ENCODE measurements at regions not wholly inside any gene's neighbourhood (a gene's known extent, or its start where the extent isn't known, plus 50 kb on each side); places are given as distances from the start of the nearest gene placed in this dataset.
"Not testable (repeated sequence)": the region's sequence is repeated elsewhere in the genome, so short reads cannot be mapped to it uniquely, and the experiment has no call there.

DNA sequence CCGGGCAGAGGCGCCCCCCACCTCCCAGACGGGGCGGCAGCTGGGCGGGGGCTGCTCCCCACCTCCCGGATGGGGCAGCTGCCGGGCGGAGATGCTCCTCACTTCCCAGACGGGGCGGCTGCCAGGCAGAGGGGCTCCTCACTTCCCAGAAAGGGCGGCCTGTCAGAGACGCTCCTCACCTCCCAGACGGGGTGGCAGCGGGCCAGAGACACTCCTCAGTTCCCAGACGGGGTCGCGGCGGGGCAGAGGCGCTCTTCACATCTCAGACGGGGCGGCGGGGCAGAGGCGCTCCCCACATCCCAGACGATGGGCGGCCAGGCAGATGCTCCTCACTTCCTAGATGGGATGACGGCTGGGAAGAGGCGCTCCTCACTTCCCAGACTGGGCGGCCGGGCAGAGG lies 1337.9 kb downstream of the BRINP3 start:
- DNase-seq (ENCODE audit: low read depth, low spot score); H3K27ac ChIP-seq: not testable (repeated sequence)

DNA sequence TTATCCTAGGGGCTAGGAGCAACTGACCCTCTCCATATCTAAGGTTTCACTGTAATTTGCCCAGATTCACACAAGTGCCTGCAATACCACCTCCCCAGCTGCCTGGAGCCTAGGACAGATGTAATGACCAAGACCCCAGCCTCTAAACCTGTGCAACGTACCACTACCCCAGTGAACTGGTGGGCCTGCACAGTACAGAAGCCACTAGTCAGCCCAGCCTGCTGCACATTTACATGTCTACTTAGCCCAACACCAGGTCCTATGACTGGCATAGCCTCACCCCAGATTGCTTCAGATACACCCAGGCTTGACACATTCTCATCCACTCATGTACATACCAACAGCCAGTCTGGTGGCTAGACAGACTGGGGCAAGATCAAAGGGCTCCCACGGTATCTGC lies 1336.6 kb downstream of the BRINP3 start:
- DNase-seq (ENCODE audit: low read depth, low spot score), result no peak
- H3K27ac ChIP-seq, result no peak overlapping the region

DNA sequence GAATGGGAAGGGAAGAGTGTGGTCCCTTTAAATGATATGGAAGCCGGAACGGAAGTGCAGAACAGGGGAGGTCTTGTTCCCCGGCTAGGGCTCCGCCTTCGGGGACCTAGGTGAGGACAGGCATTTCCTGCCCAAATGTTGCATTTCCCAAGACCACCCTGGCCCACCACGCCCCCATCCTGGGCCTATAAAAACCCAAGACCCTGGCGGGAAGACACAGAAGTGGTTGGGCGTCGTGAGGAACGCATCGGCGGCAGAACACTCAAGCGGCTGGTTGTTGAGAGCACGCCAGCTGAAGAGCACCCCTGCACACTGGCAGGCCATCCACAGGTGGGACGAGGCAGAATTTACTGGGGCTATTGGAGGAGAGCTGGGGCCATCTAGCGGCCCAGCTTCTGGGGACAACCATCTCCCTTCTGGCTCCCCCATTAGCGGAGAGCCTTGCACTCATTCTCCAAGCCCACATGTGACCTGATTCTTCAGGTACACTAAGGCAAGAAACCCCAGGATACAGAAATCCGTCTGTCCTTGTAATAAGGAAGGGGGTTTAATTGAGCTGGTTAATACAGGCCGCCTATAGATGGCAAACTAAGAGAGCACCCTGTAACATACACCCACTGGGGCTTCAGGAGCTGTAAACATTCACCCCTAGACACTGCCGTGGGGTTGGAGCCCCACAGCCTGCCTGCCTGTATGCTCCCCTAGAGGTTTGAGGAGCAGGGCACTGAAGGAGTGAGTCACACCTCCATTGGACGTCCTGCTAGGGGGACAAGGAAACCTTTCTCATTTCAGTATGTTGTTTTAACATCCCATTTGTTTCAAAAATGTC lies 1327.9 kb downstream of the BRINP3 start:
- no peak for DNase-seq (ENCODE audit: low read depth, low spot score)

DNA sequence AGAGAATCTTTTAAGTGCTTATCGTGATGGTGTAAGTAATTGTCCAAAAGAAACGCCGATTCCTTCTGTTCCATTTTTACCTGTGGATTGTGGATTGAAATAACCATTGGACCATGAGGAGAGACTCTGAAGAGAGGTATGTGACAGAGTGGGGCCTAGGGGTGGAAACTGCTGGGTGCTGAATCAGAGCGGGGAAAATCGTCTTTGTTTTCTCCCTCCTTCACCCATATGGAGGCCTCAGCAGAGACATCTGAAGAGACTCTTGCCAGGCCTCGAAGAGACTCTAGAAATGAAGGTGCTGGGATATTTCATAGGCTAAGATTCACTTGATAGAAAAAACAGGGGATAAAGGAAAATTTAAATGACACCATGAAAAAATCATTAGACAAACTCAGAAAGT lies 1327.0 kb downstream of the BRINP3 start:
- DNase-seq (ENCODE audit: low read depth, low spot score), result no peak
- no peak overlapping the region for H3K27ac ChIP-seq

More for the DNA sequence above, 1327.9 kb downstream of the BRINP3 start:
- no peak overlapping the region for H3K27ac ChIP-seq

DNA sequence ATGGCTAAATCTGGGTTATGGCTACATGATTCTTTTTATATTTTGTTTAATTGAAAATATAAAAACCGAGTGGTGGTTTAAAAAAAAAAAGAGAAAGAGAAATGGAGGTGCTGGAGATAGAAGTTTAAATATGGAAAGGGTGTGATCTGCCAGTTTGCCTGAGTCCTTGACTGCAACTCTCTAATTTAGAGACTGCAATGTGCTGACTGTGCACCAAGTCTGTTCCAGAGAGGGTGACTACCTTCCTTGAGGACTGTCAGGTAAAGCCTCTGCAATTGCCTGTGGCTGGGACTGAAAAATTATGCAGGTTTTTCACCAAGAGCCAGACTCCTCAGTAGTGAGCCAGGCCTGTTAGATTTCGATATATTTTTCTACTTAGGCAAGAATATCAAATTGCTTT lies 1326.3 kb downstream of the BRINP3 start:
- DNase-seq (ENCODE audit: low read depth, low spot score), result no peak
- H3K27ac ChIP-seq, result no peak overlapping the region

DNA sequence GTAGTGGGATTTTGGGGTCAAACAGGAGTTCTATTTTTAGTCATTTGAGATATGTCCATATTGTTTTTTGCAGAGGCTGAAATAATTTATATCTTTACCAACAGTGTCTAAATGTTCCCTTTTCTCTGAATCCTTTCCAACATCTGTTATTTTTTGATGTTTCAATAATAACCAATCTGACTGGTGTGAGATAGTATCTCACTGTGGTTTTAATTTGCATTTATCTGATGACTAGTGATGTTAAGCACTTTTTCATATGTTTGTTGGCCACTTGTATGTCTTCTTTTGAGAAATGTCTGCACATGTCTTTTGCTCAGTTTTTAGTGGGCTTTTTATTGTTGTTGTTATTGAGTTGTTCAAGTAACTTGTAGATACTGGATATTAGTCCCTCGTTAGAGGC lies 1325.0 kb downstream of the BRINP3 start:
- DNase-seq (ENCODE audit: low read depth, low spot score), result no peak
- no peak overlapping the region for H3K27ac ChIP-seq

DNA sequence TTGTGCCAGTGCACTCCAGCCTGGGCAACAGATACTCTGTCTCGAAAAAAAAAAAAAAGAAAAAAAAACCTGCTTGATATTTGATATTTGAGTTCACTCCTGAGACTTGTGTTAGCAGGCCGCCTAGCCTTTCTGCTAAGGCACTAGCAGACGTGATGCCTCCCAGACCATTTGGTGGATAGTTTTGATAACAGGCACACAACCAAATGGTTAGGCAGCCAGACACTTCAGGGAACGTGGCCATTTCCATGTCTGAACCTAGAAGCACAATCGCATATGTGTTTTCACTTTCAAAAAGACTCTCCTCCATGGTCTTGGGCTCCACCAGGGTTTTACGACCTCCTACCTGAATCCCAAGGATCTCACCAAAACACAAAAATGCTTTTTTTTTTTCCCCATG lies 1319.5 kb downstream of the BRINP3 start:
- no peak for DNase-seq (ENCODE audit: low read depth, low spot score)
- no peak overlapping the region for H3K27ac ChIP-seq

DNA sequence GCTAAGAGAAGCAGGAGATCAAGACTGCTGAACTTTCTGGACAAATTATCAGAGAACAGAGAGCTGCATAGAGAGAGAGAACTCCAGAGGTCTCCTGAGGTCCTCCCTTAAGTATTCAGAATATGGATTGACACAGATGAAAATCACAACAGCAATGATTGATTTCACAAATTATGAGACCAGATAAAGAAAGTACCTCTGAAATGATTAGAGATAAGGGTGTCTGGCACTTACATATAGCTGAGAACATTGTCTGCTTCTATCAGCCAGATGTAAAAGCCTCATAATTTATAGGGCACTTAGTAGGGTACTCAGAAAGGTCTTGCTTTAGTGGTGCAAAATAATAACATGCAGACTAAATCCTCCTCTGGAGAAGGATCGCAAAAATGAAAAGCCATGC lies 1301.8 kb downstream of the BRINP3 start:
- DNase-seq (ENCODE audit: low read depth, low spot score), result no peak
- no peak overlapping the region for H3K27ac ChIP-seq

DNA sequence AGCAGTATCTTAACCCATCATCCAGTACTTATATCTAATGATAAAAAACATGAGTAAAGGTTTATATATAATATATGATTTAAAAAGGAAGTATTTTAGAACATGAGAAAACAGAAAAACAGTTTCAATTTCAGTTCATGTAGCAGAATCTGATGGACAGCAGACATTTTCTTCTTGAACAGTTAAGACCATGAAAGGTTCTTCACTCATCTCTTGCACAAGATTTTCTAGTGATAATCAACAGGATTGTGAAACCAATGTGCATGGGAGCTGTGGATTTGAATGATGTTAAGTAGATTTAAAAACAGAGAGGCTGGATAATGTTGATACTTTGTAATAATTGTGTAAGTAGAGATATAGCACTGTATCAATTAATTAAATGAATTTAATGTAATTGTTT lies 1297.6 kb downstream of the BRINP3 start:
- no peak for DNase-seq (ENCODE audit: low read depth, low spot score)

DNA sequence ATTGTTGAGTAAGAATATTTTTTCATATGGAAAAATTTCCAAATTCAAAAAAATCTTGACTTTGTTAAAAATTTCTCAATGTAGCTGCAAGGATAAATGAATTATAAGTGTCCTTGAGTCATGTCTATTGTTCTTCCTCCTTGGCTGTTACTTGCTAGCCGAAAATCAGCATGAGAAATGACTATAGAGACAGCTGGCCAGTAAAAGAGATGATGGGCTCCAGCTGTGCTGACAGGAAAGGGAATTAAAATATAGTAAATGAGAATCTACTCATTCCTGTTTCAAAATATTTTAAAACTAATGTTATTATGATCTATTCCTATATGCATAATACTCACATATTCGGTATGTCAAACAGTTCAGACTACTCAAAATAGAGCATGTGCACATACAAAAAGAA lies 1292.6 kb downstream of the BRINP3 start:
- H3K27ac ChIP-seq, result no peak overlapping the region
- DNase-seq (ENCODE audit: low read depth, low spot score), result no peak

More for the DNA sequence above, 1297.6 kb downstream of the BRINP3 start:
- H3K27ac ChIP-seq, result no peak overlapping the region

DNA sequence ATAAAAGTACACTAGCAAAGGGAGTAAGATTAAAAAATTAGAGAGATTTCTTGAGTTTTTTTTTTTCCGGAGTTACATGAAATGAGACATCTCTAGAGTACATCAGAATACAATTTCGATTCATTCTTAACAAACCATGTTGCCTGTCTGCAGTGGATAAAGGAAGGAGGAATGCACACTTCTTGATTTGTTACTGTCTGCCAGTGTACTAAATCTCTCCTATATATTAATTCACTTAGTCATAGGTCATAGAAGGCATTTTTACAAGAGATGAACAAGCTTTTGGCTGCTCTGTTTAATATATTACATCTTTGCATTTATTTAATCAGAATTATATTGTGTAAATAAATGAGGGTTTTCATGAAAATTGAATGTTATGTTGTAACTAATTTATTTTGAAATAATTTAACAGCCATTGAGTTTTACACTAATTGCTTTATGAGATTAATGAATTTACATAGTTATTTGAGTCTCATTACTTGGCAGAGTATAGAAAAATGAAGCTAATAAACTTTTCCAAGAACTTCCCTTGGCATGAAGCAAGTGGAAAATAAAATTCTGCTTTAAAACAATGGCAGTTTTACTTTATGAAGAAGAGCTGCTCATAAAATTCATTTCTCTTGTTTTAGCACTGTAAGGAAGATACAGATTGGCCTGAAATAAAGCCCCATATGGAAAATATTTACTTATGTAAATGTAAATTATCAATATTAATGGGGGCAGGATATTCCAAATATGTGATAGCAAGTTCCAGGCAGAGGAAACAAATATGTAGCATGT lies 1284.7 kb downstream of the BRINP3 start:
- DNase-seq (ENCODE audit: low read depth, low spot score), result no peak
- no peak overlapping the region for H3K27ac ChIP-seq

DNA sequence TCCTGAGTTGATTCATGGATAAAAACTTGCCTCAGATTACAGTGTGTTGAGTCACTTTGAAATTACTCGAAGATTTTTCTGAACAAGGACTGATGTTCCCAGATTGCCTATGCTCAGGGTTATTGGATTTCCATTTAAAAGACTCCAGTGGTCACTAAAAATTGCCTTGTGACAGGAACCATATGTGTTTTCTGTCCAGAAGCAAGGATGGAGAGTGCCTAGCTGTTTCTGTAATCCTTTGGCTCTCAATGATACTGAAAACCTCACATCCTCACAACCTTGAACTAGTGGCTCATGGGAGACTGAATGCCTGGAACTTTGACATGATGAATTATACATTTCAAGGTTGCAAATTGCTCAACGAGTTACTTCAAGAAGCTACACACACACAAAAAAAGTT lies 1271.8 kb downstream of the BRINP3 start:
- DNase-seq (ENCODE audit: low read depth, low spot score), result no peak
- no peak overlapping the region for H3K27ac ChIP-seq

DNA sequence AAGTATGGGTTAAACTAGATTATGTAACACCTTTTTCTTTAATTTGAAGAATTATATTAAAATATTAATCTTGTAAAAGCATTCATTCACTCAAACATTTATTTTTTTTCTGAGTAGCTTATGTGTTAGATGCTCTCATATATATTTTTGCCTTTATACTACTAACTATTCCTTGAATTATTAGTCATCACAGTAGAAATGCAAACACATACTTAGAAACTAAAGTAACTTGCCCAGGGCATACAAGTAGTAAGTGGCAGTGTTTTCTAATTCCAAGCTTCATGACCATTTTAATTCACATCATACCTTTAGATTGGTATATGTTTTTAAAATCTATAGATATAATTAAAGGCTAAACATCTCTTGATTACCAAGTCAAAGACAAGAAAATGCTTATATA lies 1271.0 kb downstream of the BRINP3 start:
- DNase-seq (ENCODE audit: low read depth, low spot score), result no peak
- no peak overlapping the region for H3K27ac ChIP-seq

DNA sequence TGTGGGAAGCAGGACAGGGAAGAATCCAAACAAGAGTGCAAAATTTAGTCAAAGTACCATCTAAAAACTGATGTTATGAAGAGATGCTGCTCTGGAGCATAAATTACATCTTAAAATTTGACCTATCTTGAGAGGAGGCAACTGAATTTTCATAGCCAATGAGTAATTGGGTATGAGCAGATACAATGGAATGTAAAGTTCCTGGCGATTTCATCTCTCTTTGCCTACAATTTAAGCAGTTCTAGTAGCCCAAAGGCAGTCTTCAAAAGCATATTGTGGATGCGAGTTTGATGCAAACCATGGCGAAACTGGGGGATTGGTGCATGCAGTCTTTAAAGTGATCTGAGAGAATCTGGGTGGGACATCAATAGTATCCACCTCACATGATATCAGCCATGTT lies 1265.9 kb downstream of the BRINP3 start:
- no peak for DNase-seq (ENCODE audit: low read depth, low spot score)
- H3K27ac ChIP-seq, result no peak overlapping the region

DNA sequence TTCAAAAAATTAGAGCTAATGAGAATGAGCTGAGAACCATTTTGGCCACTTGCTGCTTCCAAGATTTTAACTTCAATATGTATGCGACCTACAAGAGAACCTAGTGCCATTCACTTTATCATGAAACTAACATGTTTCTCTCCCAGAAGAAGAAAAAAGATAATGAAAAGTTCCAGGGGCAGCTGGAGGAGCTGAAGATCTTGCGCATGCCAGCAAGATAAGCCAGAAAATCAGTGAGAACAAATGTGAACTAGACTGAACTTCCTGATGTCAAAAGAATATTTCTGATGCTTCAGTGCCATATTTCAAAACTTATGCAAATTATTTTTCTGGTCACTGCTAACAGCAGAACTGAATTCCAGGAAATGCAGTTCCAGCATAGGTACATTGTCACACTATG lies 1265.1 kb downstream of the BRINP3 start:
- no peak for DNase-seq (ENCODE audit: low read depth, low spot score)
- H3K27ac ChIP-seq, result no peak overlapping the region

DNA sequence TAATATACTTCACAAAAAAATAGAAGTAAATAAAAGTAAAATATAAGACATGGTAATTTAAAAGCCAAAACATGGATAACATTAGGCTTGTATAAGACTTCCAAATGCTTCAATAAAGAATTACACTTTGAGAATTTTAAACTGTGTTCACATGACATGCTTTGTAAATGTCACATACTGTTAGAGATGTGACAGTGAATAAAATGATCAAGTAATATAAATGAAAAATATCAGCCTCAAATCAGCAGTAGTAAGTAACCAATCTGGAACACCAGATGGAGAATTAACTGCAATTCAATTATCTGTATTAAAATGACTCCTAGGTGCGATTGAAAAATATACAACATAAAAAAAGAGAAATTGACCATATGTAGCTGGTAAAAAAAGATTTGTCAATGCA lies 1260.8 kb downstream of the BRINP3 start:
- no peak for DNase-seq (ENCODE audit: low read depth, low spot score)
- H3K27ac ChIP-seq, result no peak overlapping the region

DNA sequence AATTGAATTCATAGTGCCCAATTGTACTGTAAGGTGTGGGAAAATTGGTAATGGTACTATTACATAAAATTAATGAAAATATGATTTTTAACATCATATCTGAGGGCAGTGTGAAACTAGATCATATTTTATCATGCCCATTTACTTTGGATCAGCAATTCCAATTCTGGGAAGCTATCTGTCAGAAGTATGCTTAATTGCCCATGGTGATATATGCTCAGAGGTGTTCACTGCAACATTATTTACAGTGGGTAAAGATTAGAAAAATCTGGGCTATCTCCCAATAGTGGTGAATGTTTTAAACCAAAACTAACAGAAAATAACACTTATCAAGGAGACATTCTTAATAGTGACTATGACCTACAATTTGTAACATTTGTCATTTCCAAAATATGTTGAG lies 1260.0 kb downstream of the BRINP3 start:
- H3K27ac ChIP-seq, result no peak overlapping the region
- DNase-seq (ENCODE audit: low read depth, low spot score), result no peak

DNA sequence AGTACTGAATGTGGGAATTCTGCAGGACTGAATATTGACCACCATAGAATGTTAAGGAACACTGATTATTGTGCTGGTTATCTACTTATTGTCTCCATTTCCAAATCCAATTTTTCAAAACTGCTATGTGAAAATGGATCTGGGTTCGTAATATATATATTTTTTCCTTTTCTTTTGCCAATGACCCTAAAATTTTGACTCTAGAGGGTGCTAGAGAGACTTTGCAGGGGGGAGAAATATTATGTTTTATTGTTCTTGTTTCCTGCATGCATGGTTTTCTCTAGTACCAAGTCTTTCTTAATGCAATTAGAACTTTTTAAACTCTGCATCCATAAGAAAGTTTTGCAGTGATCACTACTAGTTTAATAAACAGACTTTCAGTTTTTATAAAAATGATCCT lies 1256.9 kb downstream of the BRINP3 start:
- H3K27ac ChIP-seq, result no peak overlapping the region
- no peak for DNase-seq (ENCODE audit: low read depth, low spot score)

DNA sequence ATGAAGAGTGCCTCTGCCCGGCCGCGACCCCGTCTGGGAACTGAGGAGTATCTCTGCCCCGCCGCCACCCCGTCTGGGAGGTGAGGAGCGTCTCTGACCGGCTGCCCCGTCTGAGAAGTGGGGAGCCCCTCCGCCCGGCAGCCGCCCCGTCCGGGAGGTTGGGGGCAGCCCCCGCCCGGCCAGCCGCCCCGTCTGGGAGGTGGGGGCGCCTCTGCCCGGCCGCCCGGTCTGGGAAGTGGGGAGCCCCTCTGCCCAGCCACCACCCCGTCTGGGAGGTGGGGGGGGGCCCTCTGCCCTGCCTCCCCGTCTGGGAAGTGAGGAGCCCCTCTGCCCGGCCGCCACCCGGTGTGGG lies 1251.9 kb downstream of the BRINP3 start:
- not testable (repeated sequence) for H3K27ac ChIP-seq; DNase-seq (ENCODE audit: low read depth, low spot score)

DNA sequence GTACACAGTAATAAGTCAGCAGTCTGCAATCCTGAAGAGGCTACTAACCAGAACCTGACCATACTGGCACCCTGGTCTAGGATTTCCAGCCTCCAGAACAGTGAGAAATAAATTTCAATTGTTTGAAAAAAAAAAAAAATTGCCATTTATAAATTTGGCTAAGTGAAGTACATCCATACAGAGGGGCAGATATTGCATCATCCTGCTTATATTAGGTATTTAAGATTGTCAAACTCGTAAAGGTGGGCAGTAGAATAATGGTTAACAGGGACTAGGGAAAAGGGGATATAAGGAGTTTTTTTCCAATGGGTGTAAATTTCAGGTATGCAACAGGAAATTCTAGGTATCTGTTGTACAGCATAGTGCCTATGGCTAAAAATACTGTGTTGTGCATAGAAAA lies 1250.9 kb downstream of the BRINP3 start:
- no peak overlapping the region for H3K27ac ChIP-seq
- DNase-seq (ENCODE audit: low read depth, low spot score), result no peak

DNA sequence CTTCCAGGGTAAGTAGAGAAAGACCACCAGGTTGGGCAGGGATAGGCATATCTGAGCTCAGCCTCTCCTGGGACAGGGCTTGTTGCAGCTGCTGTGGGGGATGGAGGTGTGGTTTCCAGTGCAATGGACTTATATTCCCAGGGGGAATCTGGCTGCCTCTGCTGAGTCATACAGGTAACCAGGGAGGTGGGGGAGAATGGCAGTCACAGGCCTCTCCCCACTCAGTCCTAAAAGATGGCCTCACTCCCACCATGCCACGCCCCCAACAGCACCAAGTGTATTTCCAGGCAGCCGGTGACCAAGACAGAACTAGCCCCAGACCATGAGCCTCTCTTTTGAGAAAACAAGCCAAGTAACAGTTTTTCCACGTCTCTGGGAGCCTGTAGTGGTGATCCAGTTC lies 1240.7 kb downstream of the BRINP3 start:
- H3K27ac ChIP-seq, result no peak overlapping the region
- DNase-seq (ENCODE audit: low read depth, low spot score), result no peak
